Left ventricle myocardium inferior (tissue), 1 donor: ENCODE measurements at regions not wholly inside any gene's neighbourhood (a gene's known extent, or its start where the extent isn't known, plus 50 kb on each side); places are given as distances from the start of the nearest gene placed in this dataset.
"Not testable (repeated sequence)": the region's sequence is repeated elsewhere in the genome, so short reads cannot be mapped to it uniquely, and the experiment has no call there.

Experiments used
- DNase-seq: peaks from one replicate; pipeline ENCODE4 v3.0.0-alpha.2; 2020
- H3K27ac ChIP-seq: fragments of 200-600 bp; replicated peaks from 2 replicates; pipeline ENCODE4 v1.8.0; 2021
- H3K27me3 ChIP-seq: fragments of 200-600 bp; 2 replicates; pipeline ENCODE4 v1.8.0; 2021; ENCODE audit warnings: low read depth
- H3K36me3 ChIP-seq: fragments of 200-600 bp; 2 replicates; pipeline ENCODE4 v1.8.0; 2021
- H3K4me1 ChIP-seq: fragments of 200-600 bp; 2 replicates; pipeline ENCODE4 v1.8.0; 2021
- H3K4me3 ChIP-seq: fragments of 200-600 bp; 2 replicates; pipeline ENCODE4 v1.8.0; 2021; ENCODE audit warnings: mild to moderate bottlenecking, moderate library complexity
- H3K9me3 ChIP-seq: fragments of 200-600 bp; replicated peaks from 2 replicates; pipeline ENCODE4 v1.8.0; 2021
- intact Hi-C: fragments of 100-400 bp; cut with micrococcal nuclease; formaldehyde crosslinking; loops from one replicate; pipeline ENCODE4 v1.11.0; 2022
- TF ChIP-seq, protein P1 (sequence below): fragments of 200-600 bp; IDR thresholded peaks from 2 replicates; pipeline ENCODE4 v1.8.0; 2021; ENCODE audit warnings: antibody characterized with exemption, mild to moderate bottlenecking, borderline replicate concordance
- donor health status: DM: no; HTN: yes; CAD: no; lungs with severe emphysema.

- Histone ChIP-seq H3K27ac (no peak overlapping the region), H3K36me3 (no peaks in the 10 kb centered on the region), H3K27me3 (no peaks in the 10 kb centered on the region), H3K9me3 (peaks cover 12% of the 10 kb centered on the region), H3K4me3 (no peak overlapping the region), H3K4me1 (no peaks in the 10 kb centered on the region)
- intact Hi-C loops: no loop called here
- DNase-seq: no peak
- TF ChIP-seq, protein P1, sequence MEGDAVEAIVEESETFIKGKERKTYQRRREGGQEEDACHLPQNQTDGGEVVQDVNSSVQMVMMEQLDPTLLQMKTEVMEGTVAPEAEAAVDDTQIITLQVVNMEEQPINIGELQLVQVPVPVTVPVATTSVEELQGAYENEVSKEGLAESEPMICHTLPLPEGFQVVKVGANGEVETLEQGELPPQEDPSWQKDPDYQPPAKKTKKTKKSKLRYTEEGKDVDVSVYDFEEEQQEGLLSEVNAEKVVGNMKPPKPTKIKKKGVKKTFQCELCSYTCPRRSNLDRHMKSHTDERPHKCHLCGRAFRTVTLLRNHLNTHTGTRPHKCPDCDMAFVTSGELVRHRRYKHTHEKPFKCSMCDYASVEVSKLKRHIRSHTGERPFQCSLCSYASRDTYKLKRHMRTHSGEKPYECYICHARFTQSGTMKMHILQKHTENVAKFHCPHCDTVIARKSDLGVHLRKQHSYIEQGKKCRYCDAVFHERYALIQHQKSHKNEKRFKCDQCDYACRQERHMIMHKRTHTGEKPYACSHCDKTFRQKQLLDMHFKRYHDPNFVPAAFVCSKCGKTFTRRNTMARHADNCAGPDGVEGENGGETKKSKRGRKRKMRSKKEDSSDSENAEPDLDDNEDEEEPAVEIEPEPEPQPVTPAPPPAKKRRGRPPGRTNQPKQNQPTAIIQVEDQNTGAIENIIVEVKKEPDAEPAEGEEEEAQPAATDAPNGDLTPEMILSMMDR: no peak
Measured at GRCh38 chr12:60235261-60235660, 639.4 kb downstream of the SLC16A7 start.

GRCh38 chr12:60236416-60236815 is 640.6 kb downstream of the SLC16A7 start:
- H3K4me1 ChIP-seq, DNase-seq, H3K27ac ChIP-seq, H3K27me3 ChIP-seq, H3K36me3 ChIP-seq, H3K4me3 ChIP-seq, intact Hi-C loops: not testable (repeated sequence)
- peaks cover 15% of the 10 kb centered on the region for H3K9me3 ChIP-seq

DNA sequence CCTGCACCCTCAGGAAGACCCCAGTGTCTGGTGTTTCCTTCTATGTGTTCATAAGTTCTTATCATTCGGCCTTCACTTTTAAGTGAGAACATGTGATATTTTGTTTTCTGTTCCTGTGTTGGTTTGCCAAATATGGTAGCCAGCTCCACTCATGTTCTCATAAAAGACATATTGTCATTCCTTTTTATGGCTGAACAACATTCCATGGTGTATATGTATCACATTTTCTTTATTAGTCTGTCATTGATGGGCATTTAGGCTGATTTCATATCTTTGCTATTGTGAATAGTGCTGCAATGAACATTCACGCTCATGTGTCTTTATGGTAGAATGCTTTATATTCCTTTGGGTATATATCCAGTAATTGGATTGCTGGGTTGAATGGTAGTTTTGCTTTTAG is 645.1 kb downstream of the SLC16A7 start:
- no peak for DNase-seq
- no peaks in the 10 kb centered on the region for H3K36me3 ChIP-seq
- no peaks in the 10 kb centered on the region for H3K4me1 ChIP-seq
- peaks cover 15% of the 10 kb centered on the region for H3K9me3 ChIP-seq
- intact Hi-C loops: no loop called here
- TF ChIP-seq, protein P1: no peak
- H3K27me3 ChIP-seq: no peaks in the 10 kb centered on the region
- no peak overlapping the region for H3K27ac ChIP-seq
- no peak overlapping the region for H3K4me3 ChIP-seq

GRCh38 chr12:60251091-60251490 is 655.3 kb downstream of the SLC16A7 start:
- Histone ChIP-seq H3K4me3 (no peak overlapping the region), H3K27me3 (no peaks in the 10 kb centered on the region), H3K9me3 (no peaks in the 10 kb centered on the region), H3K27ac (no peak overlapping the region), H3K36me3 (no peaks in the 10 kb centered on the region), H3K4me1 (no peaks in the 10 kb centered on the region)
- no peak for DNase-seq
- intact Hi-C loops: no loop called here
- TF ChIP-seq, protein P1: no peak

DNA sequence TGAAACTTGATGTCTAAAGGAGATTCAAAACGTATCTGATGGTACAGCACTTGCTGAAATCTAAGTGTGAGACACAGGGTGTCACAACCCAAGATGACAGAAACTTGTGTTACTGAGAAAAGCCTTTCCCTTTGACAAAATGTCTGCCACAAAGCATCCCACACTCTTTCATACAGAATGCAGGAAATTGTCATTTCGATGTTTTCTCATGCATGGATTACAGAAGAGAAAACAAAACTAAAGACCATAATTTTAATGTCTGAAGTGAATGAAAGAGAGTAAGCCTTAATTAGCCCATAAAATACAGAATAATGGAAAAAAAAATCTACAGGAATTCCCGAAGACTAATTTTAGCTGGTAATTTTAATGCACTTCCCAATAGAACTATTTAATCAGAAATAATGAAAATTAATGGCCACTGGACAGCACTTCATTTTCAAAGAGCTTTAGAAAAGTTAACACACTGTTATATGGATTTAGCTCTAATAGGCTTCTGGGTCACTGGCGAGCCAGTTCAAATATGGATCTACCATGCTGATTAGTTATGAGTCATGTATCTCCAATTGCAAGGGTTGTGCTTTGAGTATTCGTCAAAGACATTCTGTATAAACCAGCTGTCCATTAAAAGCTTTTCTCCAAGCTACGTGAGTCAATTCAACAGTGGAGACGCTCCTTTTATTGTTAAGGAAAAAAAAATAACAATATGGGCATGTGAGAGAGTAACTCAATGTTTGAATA is 656.7 kb downstream of the SLC16A7 start:
- no peaks in the 10 kb centered on the region for H3K27me3 ChIP-seq
- H3K4me1 ChIP-seq: no peaks in the 10 kb centered on the region
- H3K4me3 ChIP-seq: no peak overlapping the region
- DNase-seq: no peak
- H3K36me3 ChIP-seq: no peaks in the 10 kb centered on the region
- no peak overlapping the region for H3K27ac ChIP-seq
- intact Hi-C loops: no loop called here
- TF ChIP-seq, protein P1: no peak
- H3K9me3 ChIP-seq: no peaks in the 10 kb centered on the region

DNA sequence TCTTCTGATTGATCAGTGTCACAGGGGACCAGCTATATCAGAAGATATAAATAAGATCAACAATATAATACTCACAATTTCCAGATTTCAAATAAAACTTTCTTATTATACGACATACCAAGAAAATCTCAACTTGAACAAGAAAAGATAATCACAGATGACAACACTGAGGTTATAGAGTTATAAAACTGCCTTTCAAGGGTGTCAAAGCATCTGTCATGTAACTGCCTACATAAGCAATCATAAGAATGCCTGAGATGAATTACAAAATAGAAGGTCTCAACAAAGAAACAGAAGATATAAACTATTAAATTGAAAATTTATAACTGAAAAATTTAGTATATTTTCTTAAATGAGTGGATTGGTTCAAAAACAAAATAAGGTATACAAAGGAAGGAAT is 659.2 kb downstream of the SLC16A7 start:
- no peak overlapping the region for H3K4me3 ChIP-seq
- H3K9me3 ChIP-seq: no peaks in the 10 kb centered on the region
- TF ChIP-seq, protein P1: no peak
- H3K4me1 ChIP-seq: no peaks in the 10 kb centered on the region
- intact Hi-C loops: no loop called here
- H3K27ac ChIP-seq: no peak overlapping the region
- no peak for DNase-seq
- H3K36me3 ChIP-seq: no peaks in the 10 kb centered on the region
- no peaks in the 10 kb centered on the region for H3K27me3 ChIP-seq
